ENCODE measurements at regions not wholly inside any gene's neighbourhood (a gene's known extent, or its start where the extent isn't known, plus 50 kb on each side); places are given as distances from the start of the nearest gene placed in this dataset.
"Not testable (repeated sequence)": the region's sequence is repeated elsewhere in the genome, so short reads cannot be mapped to it uniquely, and the experiment has no call there.

DNA sequence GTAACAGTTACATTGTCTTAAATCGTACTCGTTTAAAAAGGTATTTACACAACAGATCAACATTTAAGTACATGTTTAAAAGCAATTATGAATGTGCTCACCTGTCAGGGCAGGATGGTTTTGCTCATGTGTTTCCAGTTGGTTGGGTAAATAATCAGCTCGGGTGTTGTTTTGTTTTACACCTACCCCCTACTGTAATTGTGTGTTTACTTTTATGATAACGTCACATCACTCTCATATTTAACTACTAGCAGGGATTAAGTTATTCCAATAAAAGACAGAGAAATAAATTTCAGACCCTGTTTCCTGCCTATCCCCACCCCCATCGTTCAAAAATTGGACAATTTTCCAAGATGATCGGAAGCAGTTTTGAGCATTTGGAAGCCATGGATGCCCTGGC, 390.2 kb downstream of the SEC14L1 start:
- no peak for DNase-seq
- Histone ChIP-seq H3K27ac (no peak overlapping the region), H3K36me3 (no peaks in the 10 kb centered on the region), H3K9me3 (peaks cover 0 to 6% (median 0%) of the 10 kb centered on the region in 4 donors), H3K4me1 (peaks cover 0 to 13% (median 11%) of the 10 kb centered on the region in 4 donors), H3K27me3 (peaks cover 0 to 47% (median 29%) of the 10 kb centered on the region in 3 donors), H3K4me3 (no peak overlapping the region)
- WGBS, 5 donors, result 48 to 66% (median 59%) methylated on average over 6 of the region's 6 CpGs
- intact Hi-C loops (cut with DNase I; ENCODE audit: low total_unique reads), result no loop called here
- TF ChIP-seq EP300 (IDR thresholded peaks at IDR 0.05), result no peak
- no peak for TF ChIP-seq POLR2A (IDR thresholded peaks at IDR 0.05)
- no peak for TF ChIP-seq POLR2AphosphoS5 (IDR thresholded peaks at IDR 0.05)
- no peak for TF ChIP-seq CTCF (IDR thresholded peaks at IDR 0.05)

DNA sequence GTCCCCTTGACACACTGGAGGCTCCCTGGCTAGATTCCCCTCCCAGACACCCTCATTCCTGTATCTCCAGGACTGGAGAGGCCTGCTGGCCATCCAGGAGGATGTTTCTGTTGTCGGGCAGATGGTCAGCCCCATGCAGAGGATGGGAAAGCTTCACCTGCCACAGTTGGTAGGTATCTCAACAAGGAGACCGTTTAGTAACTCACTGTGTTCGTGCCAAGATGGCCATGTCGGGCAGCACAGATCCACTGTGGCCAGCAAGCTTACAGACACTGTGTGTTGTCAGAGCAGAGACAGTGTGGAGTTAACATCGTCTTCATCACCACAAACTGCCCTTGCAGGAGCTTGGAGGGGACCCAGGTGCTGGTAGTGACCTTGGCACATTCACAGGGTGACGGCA, 390.9 kb downstream of the SEC14L1 start:
- Histone ChIP-seq H3K4me3 (no peak overlapping the region), H3K9me3 (no peaks in the 10 kb centered on the region), H3K36me3 (no peaks in the 10 kb centered on the region), H3K27me3 (peaks cover 0 to 40% (median 29%) of the 10 kb centered on the region in 3 donors), H3K4me1 (peaks cover 0 to 13% (median 11%) of the 10 kb centered on the region in 4 donors), H3K27ac (no peak overlapping the region)
- TF ChIP-seq POLR2A (IDR thresholded peaks at IDR 0.05) (no peak), CTCF (IDR thresholded peaks at IDR 0.05) (no peak), POLR2AphosphoS5 (IDR thresholded peaks at IDR 0.05) (no peak), EP300 (IDR thresholded peaks at IDR 0.05) (no peak)
- 77 to 94% (median 88%) methylated on average over 6 of the region's 6 CpGs for WGBS, 5 donors
- intact Hi-C loops (cut with DNase I; ENCODE audit: low total_unique reads), result no loop called here
- DNase-seq, result no peak

- DNase-seq; H3K9me3 ChIP-seq; intact Hi-C loops (cut with DNase I; ENCODE audit: low total_unique reads); H3K4me3 ChIP-seq; H3K27ac ChIP-seq; H3K36me3 ChIP-seq; H3K4me1 ChIP-seq: not testable (repeated sequence)
- WGBS, 5 donors, result 87 to 97% (median 94%) methylated on average over 4 to 6 of the region's 6 CpGs
- peaks cover 0 to 20% (median 13%) of the 10 kb centered on the region in 3 donors for H3K27me3 ChIP-seq
These were observed 392.9 kb downstream of the SEC14L1 start for GRCh38 chr17:77533697-77534096.

GRCh38 chr17:77534137-77534536, 393.4 kb downstream of the SEC14L1 start:
- H3K27me3 ChIP-seq, result peaks cover 0 to 18% (median 9%) of the 10 kb centered on the region in 3 donors

More at GRCh38 chr17:77534137-77534536, 393.4 kb downstream of the SEC14L1 start:
- WGBS, 5 donors, result 87 to 93% (median 92%) methylated on average over 5 of the region's 5 CpGs
- Histone ChIP-seq H3K4me3 (no peak overlapping the region), H3K9me3 (no peaks in the 10 kb centered on the region), H3K27ac (no peak overlapping the region), H3K36me3 (no peaks in the 10 kb centered on the region), H3K4me1 (peaks cover 0 to 1% (median under 1%) of the 10 kb centered on the region in 4 donors)
- intact Hi-C loops (cut with DNase I; ENCODE audit: low total_unique reads), result no loop called here
- DNase-seq, result no peak
- TF ChIP-seq CTCF (IDR thresholded peaks at IDR 0.05), result no peak
- TF ChIP-seq EP300 (IDR thresholded peaks at IDR 0.05), result no peak
- no peak for TF ChIP-seq POLR2A (IDR thresholded peaks at IDR 0.05)

All from stomach (tissue), 8 donors.